Psoas muscle (tissue), 7 donors: ENCODE measurements at regions not wholly inside any gene's neighbourhood (a gene's known extent, or its start where the extent isn't known, plus 50 kb on each side); places are given as distances from the start of the nearest gene placed in this dataset.
"Not testable (repeated sequence)": the region's sequence is repeated elsewhere in the genome, so short reads cannot be mapped to it uniquely, and the experiment has no call there.

Experiments used
- ATAC-seq, 4 donors: fragments of 200-7000 bp; cut with Tn5 transposase; one replicate each; pipeline ENCODE4 v1.9.1; 2020; ENCODE audit warnings: moderate library complexity in 3 of 4, mild to moderate bottlenecking in 2 of 4
- DNase-seq, 2 donors: peaks; one replicate each; pipeline ENCODE4 v3.0.0-alpha.2; 2020
- H3K27ac ChIP-seq: fragments of 200-600 bp; one replicate; pipeline ENCODE4 v1.8.0; 2022
- H3K27me3 ChIP-seq, 3 donors: fragments of 200-600 bp in 1 of 3; one replicate each; pipeline versions ENCODE4 v1.6.1 to v1.8.0; 2013 to 2022; ENCODE audit warnings: low read length in 2 of 3, mild to moderate bottlenecking in 2 of 3, moderate library complexity in 1 of 3; ENCODE audit not compliant: insufficient read depth in 3 of 3
- H3K36me3 ChIP-seq, 2 donors: fragments of 200-600 bp in 1 of 2; one replicate each; pipeline versions ENCODE4 v1.6.1 to v1.8.0; 2013 to 2022; ENCODE audit warnings: low read depth in 1 of 2, mild to moderate bottlenecking in 1 of 2, moderate library complexity in 1 of 2; ENCODE audit not compliant: insufficient read depth in 1 of 2
- H3K4me1 ChIP-seq: fragments of 200-600 bp; one replicate; pipeline ENCODE4 v1.8.0; 2022
- H3K4me3 ChIP-seq: fragments of 200-600 bp; one replicate; pipeline ENCODE4 v1.8.0; 2022; ENCODE audit warnings: mild to moderate bottlenecking
- H3K9me3 ChIP-seq: fragments of 200-600 bp; one replicate; pipeline ENCODE4 v1.8.0; 2022
- WGBS, 3 donors: extraction: QIAGEN DNeasy Blood & Tissue Kit; methylation state at CpG; one replicate each; pipeline versions ENCODE4 v1.1.6 to v1.1.7; 2013; 5-methylcytosine and 5-hydroxymethylcytosine counted together
- intact Hi-C, 2 donors: fragments of 100-400 bp; cut with DNase I; formaldehyde crosslinking; loops; one replicate each; pipeline versions ENCODE4 v1.11.0 to v1.14.2; 2022
- TF ChIP-seq, protein P1 (sequence below): fragments of 200-600 bp; IDR thresholded peaks from one replicate; pipeline ENCODE4 v1.8.0; 2022; ENCODE audit warnings: antibody characterized with exemption
- donor health status: healthy with polysubstance abuse.
- donor health status: DM: no; HTN: no; CAD: no; lungs with moderate emphysema.
- donor health status: Bipolar disorder and iron deficiency.
- donor health status: healthy.
- donor health status: DM: yes; HTN: yes; CAD: no.
- donor health status: DM: no; HTN: no; CAD: no.
- donor health status: DM: yes; HTN: yes; CAD: no.

DNA sequence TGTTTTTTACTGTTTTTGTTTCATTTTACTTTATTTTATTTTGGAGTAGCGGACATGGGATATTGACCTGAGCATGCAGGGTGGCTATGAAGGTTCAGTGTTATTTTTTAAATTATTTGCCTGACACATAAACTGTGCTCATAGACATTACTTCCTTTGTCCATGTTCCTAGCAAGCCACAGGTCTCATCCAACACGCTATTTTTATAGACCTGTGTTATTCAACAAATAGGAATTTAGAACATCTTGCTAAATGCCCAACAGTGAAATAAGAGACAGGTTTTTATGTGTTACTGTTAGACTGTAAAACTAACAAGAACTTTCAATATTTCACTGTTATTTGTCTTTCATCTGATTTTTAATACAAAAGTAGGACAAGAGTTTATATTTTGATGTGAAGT lies 756.4 kb downstream of the KCNT2 start:
- no peak for ATAC-seq
- TF ChIP-seq, protein P1, sequence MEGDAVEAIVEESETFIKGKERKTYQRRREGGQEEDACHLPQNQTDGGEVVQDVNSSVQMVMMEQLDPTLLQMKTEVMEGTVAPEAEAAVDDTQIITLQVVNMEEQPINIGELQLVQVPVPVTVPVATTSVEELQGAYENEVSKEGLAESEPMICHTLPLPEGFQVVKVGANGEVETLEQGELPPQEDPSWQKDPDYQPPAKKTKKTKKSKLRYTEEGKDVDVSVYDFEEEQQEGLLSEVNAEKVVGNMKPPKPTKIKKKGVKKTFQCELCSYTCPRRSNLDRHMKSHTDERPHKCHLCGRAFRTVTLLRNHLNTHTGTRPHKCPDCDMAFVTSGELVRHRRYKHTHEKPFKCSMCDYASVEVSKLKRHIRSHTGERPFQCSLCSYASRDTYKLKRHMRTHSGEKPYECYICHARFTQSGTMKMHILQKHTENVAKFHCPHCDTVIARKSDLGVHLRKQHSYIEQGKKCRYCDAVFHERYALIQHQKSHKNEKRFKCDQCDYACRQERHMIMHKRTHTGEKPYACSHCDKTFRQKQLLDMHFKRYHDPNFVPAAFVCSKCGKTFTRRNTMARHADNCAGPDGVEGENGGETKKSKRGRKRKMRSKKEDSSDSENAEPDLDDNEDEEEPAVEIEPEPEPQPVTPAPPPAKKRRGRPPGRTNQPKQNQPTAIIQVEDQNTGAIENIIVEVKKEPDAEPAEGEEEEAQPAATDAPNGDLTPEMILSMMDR: no peak
- 65 to 70% (median 67%) methylated on average over 2 of the region's 2 CpGs for WGBS, 3 donors
- Histone ChIP-seq H3K4me1 (no peaks in the 10 kb centered on the region), H3K4me3 (no peak overlapping the region), H3K9me3 (no peaks in the 10 kb centered on the region), H3K27ac (no peak overlapping the region), H3K36me3 (no peaks in the 10 kb centered on the region), H3K27me3 (no peaks in the 10 kb centered on the region)
- intact Hi-C loops: no loop called here
- DNase-seq: no peak

DNA sequence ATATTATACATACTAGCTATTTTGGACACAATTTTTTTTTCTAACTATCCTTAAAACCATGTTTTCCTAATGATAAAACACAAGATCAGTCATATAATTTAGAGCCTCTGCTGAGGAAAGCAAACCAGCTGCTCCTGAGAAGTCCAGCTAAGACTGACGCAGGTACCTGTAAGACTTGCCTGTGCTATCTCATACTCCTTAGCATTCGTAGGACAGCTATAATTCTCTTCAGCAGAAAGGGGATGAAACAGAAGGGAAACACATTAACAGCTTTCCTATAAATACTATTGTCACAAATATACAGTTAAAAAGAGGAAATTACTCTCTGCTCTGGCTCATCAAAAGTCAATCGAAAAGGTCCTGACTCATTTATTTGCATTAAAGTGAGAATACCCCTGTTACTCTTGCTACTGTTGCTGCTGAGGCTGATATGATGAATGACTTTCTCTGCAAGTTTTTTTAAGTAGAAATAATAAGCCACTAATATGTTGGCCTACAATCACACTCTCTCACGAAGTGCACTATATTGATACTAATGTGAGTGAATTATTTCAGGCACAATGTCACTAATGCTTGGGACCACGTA lies 757.1 kb downstream of the KCNT2 start:
- 49 to 53% (median 52%) methylated on average over 5 of the region's 5 CpGs for WGBS, 3 donors
- TF ChIP-seq, protein P1: no peak
- no peak for DNase-seq
- no peak overlapping the region for H3K4me3 ChIP-seq
- H3K4me1 ChIP-seq: no peaks in the 10 kb centered on the region
- H3K9me3 ChIP-seq: no peaks in the 10 kb centered on the region
- no peaks in the 10 kb centered on the region for H3K27me3 ChIP-seq
- intact Hi-C loops: no loop called here
- ATAC-seq: no peak
- no peaks in the 10 kb centered on the region for H3K36me3 ChIP-seq
- no peak overlapping the region for H3K27ac ChIP-seq

DNA sequence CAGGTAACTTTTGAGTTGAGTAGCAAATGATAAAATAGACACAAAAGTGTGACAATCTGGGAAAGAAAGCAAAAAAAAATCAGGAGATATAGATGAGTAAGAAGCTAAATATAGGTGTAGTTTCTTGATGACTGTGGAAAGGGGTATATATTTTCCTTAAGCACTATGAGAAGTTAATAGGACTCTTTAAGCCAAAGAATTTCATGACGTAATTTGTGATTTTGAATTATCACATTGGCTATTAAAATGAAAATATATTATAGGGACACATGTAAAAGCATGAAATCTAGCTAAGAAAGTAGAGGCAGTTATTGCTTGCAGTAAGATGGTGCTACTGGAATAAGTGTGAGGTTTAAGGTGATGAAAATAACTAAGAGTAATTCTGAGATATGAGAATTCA lies 759.1 kb downstream of the KCNT2 start:
- ATAC-seq: no peak
- Histone ChIP-seq H3K4me1 (no peaks in the 10 kb centered on the region), H3K9me3 (no peaks in the 10 kb centered on the region), H3K27me3 (no peaks in the 10 kb centered on the region), H3K36me3 (no peaks in the 10 kb centered on the region), H3K4me3 (no peak overlapping the region), H3K27ac (no peak overlapping the region)
- DNase-seq: no peak
- intact Hi-C loops: no loop called here
- TF ChIP-seq, protein P1: no peak
- whole genome bisulfite sequencing, 3 donors: 0 to 60% (median 0%) methylated on average over 1 of the region's 1 CpG

DNA sequence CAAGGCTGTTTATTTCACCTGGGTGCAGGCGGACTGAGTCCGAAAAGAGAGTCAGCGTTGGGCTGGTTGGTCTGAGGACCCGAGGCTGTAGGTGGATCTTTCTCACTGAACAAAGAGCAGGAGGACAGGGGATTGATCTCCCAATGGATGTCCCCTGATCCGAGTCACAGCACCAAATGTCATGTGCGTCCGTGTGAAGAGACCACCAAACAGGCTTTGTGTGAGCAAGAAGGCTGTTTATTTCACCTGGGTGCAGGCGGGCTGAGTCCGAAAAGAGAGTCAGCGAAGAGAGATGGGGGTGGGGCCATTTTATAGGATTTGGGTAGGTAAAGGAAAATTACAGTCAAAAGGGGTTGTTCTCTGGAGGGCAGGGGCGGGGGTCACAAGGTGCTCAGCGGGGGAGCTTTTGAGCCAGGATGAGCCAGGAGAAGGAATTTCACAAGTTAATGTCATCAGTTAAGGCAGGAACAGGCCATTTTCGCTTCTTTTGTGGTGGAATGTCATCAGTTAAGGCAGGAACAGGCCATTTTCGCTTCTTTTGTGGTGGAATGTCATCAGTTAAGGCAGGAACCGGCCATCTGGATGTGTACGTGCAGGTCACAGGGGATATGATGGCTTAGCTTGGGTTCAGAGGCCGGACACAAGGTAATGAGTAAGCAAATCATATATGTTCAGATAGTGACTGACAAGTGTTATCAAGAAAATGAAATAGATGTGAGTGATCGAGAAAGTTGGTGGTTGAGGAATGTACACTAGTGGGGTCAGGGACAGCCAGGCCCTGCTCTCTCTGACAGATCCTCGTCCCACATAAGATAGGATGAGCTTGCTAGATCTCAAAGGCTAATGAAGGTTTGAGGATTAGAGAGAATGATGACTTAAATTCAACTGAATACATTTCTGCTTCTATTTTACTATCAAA lies 760.0 kb downstream of the KCNT2 start:
- ATAC-seq, H3K4me3 ChIP-seq, H3K27ac ChIP-seq, H3K36me3 ChIP-seq, H3K27me3 ChIP-seq, DNase-seq, intact Hi-C loops, H3K4me1 ChIP-seq, H3K9me3 ChIP-seq: not testable (repeated sequence)
- 67 to 69% (median 69%) methylated on average over 19 of the region's 19 CpGs for whole genome bisulfite sequencing, 3 donors

DNA sequence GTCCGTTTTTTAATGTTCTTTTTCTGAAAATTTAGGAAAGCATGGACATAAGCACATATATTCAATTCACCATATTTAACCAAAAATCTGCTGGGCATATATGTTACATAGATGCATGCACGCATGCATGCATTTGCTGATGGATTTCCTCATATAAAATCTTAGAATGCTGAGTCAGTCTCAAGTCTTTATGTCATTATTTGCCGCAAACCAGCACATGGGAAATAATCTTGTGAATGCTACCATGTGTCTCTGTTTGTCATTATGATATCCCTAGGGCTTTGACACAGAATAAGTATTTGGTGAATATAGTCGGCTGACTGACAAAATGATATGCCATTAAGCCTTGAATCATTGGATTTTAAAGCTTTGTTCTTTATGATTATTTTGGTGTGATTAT lies 776.5 kb downstream of the KCNT2 start:
- Histone ChIP-seq H3K27me3 (no peaks in the 10 kb centered on the region), H3K27ac (no peak overlapping the region), H3K36me3 (no peaks in the 10 kb centered on the region), H3K4me1 (no peaks in the 10 kb centered on the region), H3K9me3 (no peaks in the 10 kb centered on the region), H3K4me3 (no peak overlapping the region)
- 56 to 60% (median 58%) methylated on average over 4 of the region's 4 CpGs for WGBS, 3 donors
- TF ChIP-seq, protein P1: no peak
- ATAC-seq: no peak
- intact Hi-C loops: no loop called here
- DNase-seq: no peak
